ENCODE measurements at regions not wholly inside any gene's neighbourhood (a gene's known extent, or its start where the extent isn't known, plus 50 kb on each side); places are given as distances from the start of the nearest gene placed in this dataset.

DNA sequence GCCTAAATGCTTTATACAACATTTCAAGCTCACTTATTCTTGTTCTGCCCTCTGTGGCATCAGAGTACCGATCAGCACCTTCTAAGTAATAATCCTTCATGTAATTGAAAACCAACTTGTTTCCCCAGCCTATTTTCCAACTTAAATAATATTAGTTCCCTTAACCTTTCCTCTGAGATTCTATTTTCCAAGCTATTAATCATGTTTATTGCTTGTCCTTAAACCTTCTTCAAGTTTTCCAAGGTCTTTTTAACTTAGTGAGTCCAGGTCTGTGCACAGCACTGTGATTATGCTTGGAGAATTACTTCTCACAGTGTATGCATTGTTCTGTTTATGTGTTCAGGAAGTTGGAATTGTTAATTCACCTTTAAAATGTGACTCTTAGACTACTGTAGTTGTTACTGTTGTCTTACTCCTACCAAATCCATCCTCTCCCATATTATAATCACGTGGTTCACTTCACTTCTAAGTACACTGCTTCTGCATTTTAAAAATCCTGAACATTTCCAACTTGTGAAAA, 1039.3 kb upstream of the FOXG1 start:
- Histone ChIP-seq H3K4me2 (ENCODE audit: low read length) (no peak overlapping the region), H3K27me3 (ENCODE audit: insufficient read depth, low read length) (no peaks in the 10 kb centered on the region), H3K36me3 (ENCODE audit: insufficient read depth, low read length) (no peaks in the 10 kb centered on the region), H4K20me1 (ENCODE audit: insufficient read depth, low read length) (no peaks in the 10 kb centered on the region), H3K79me2 (ENCODE audit: insufficient read depth, low read length) (no peaks in the 10 kb centered on the region), H3K9me3 (ENCODE audit: insufficient read depth, low read depth, low read length) (no peaks in the 10 kb centered on the region), H3K9ac (ENCODE audit: low read length) (no peak overlapping the region), H3K27ac (ENCODE audit: low read depth, low read length) (no peak overlapping the region), H3K4me1 (ENCODE audit: insufficient read depth, low read length) (no peaks in the 10 kb centered on the region), H2AFZ (ENCODE audit: low read depth, low read length) (no peak overlapping the region), H3K4me3 (ENCODE audit: insufficient read depth, low read depth, low read length) (no peak overlapping the region)
- FAIRE-seq (no peak), DNase-seq (ENCODE audit: low read depth) (no peak)
- no peaks in the 10 kb centered on the region for H3K27me3 Mint-ChIP-seq (ENCODE audit: low read depth, unreplicated experiment)
- H3K4me3 Mint-ChIP-seq (ENCODE audit: unreplicated experiment), result no peak overlapping the region
- H3K9me3 Mint-ChIP-seq (ENCODE audit: unreplicated experiment), result no peaks in the 10 kb centered on the region
- no peaks in the 10 kb centered on the region for H3K36me3 Mint-ChIP-seq (ENCODE audit: low read depth, unreplicated experiment)
- no peaks in the 10 kb centered on the region for H3K4me1 Mint-ChIP-seq (ENCODE audit: low read depth, unreplicated experiment)
- no peak overlapping the region for H3K27ac Mint-ChIP-seq (ENCODE audit: unreplicated experiment)
- TF ChIP-seq EZH2 (IDR thresholded peaks at IDR 0.05; ENCODE audit: insufficient read depth, low read length), result no peak

DNA sequence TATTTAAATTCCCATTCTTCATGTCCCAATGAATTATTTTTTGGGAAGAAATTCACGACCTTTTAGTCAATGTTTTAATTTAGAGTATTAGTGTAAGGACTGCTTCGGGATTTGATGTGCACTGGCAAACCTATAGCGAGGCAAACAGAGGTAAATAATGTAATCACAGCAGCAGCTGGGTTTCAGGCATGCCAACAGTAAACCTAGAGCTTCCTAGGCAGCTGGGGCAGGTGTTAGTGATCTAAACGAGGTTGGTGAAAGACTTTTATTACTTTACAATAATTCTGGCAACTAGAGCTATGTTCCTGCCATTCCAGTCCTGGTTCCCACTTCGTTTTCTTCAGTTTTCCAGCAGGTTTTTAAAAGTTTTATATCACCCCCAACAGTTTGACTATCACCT, 1036.4 kb upstream of the FOXG1 start:
- H3K4me2 ChIP-seq (ENCODE audit: low read length), result no peak overlapping the region
- H3K4me3 Mint-ChIP-seq (ENCODE audit: unreplicated experiment), result no peak overlapping the region
- no peak overlapping the region for H3K27ac ChIP-seq (ENCODE audit: low read depth, low read length)
- no peak overlapping the region for H3K27ac Mint-ChIP-seq (ENCODE audit: unreplicated experiment)
- DNase-seq (ENCODE audit: low read depth) (no peak), FAIRE-seq (no peak)
- no peaks in the 10 kb centered on the region for H3K27me3 ChIP-seq (ENCODE audit: insufficient read depth, low read length)
- H4K20me1 ChIP-seq (ENCODE audit: insufficient read depth, low read length), result no peaks in the 10 kb centered on the region
- no peaks in the 10 kb centered on the region for H3K36me3 Mint-ChIP-seq (ENCODE audit: low read depth, unreplicated experiment)
- no peak overlapping the region for H3K4me3 ChIP-seq (ENCODE audit: insufficient read depth, low read depth, low read length)
- H3K36me3 ChIP-seq (ENCODE audit: insufficient read depth, low read length), result no peaks in the 10 kb centered on the region
- H2AFZ ChIP-seq (ENCODE audit: low read depth, low read length), result no peak overlapping the region
- H3K4me1 ChIP-seq (ENCODE audit: insufficient read depth, low read length), result no peaks in the 10 kb centered on the region
- no peaks in the 10 kb centered on the region for H3K9me3 ChIP-seq (ENCODE audit: insufficient read depth, low read depth, low read length)
- H3K4me1 Mint-ChIP-seq (ENCODE audit: low read depth, unreplicated experiment), result no peaks in the 10 kb centered on the region
- H3K9me3 Mint-ChIP-seq (ENCODE audit: unreplicated experiment), result no peaks in the 10 kb centered on the region
- no peaks in the 10 kb centered on the region for H3K27me3 Mint-ChIP-seq (ENCODE audit: low read depth, unreplicated experiment)
- no peak for TF ChIP-seq EZH2 (IDR thresholded peaks at IDR 0.05; ENCODE audit: insufficient read depth, low read length)
- TF ChIP-seq, protein P1, sequence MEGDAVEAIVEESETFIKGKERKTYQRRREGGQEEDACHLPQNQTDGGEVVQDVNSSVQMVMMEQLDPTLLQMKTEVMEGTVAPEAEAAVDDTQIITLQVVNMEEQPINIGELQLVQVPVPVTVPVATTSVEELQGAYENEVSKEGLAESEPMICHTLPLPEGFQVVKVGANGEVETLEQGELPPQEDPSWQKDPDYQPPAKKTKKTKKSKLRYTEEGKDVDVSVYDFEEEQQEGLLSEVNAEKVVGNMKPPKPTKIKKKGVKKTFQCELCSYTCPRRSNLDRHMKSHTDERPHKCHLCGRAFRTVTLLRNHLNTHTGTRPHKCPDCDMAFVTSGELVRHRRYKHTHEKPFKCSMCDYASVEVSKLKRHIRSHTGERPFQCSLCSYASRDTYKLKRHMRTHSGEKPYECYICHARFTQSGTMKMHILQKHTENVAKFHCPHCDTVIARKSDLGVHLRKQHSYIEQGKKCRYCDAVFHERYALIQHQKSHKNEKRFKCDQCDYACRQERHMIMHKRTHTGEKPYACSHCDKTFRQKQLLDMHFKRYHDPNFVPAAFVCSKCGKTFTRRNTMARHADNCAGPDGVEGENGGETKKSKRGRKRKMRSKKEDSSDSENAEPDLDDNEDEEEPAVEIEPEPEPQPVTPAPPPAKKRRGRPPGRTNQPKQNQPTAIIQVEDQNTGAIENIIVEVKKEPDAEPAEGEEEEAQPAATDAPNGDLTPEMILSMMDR (IDR thresholded peaks at IDR 0.05; ENCODE audit: insufficient read depth, low read depth, low read length), result no peak
- no peak overlapping the region for H3K9ac ChIP-seq (ENCODE audit: low read length)
- no peaks in the 10 kb centered on the region for H3K79me2 ChIP-seq (ENCODE audit: insufficient read depth, low read length)

DNA sequence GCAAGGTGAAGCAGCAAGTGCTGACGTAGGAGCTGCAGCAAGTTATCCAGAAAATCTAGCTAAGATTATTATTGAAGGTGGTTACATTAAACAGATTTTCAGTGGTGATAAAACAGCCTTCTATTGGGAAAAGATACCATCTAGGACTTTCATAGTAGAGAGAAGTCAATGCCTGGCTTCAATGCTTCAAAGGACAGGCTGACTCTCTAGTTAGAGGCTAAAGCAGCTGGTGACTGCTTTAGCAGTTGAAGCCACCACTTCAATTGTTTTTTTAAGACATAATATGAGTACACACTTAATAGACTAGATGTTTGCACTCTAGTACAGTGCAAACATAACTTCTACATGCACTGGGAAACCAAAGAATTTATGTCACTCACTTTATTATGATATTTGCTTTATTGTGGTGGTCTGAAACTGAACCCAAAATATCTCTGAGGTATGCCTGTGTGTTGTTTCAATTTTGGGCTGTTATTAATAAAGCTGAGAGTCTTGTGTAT, 1026.9 kb upstream of the FOXG1 start:
- Histone ChIP-seq H4K20me1 (ENCODE audit: insufficient read depth, low read length) (no peaks in the 10 kb centered on the region), H3K79me2 (ENCODE audit: insufficient read depth, low read length) (no peaks in the 10 kb centered on the region), H3K4me3 (ENCODE audit: insufficient read depth, low read depth, low read length) (no peak overlapping the region), H3K36me3 (ENCODE audit: insufficient read depth, low read length) (no peaks in the 10 kb centered on the region), H3K27ac (ENCODE audit: low read depth, low read length) (no peak overlapping the region), H3K27me3 (ENCODE audit: insufficient read depth, low read length) (no peaks in the 10 kb centered on the region), H3K9ac (ENCODE audit: low read length) (no peak overlapping the region), H3K4me2 (ENCODE audit: low read length) (no peak overlapping the region), H3K4me1 (ENCODE audit: insufficient read depth, low read length) (no peaks in the 10 kb centered on the region), H3K9me3 (ENCODE audit: insufficient read depth, low read depth, low read length) (no peaks in the 10 kb centered on the region), H2AFZ (ENCODE audit: low read depth, low read length) (no peak overlapping the region)
- TF ChIP-seq, protein P1 (IDR thresholded peaks at IDR 0.05; ENCODE audit: insufficient read depth, low read depth, low read length), result no peak
- TF ChIP-seq EZH2 (IDR thresholded peaks at IDR 0.05; ENCODE audit: insufficient read depth, low read length), result no peak
- Mint-ChIP-seq H3K36me3 (ENCODE audit: low read depth, unreplicated experiment) (no peaks in the 10 kb centered on the region), H3K4me1 (ENCODE audit: low read depth, unreplicated experiment) (no peaks in the 10 kb centered on the region), H3K9me3 (ENCODE audit: unreplicated experiment) (no peaks in the 10 kb centered on the region), H3K4me3 (ENCODE audit: unreplicated experiment) (no peak overlapping the region), H3K27ac (ENCODE audit: unreplicated experiment) (no peak overlapping the region), H3K27me3 (ENCODE audit: low read depth, unreplicated experiment) (no peaks in the 10 kb centered on the region)
- FAIRE-seq, result no peak
- no peak for DNase-seq (ENCODE audit: low read depth)
